Endothelial cell (in vitro differentiated cells): ENCODE measurements at regions not wholly inside any gene's neighbourhood (a gene's known extent, or its start where the extent isn't known, plus 50 kb on each side); places are given as distances from the start of the nearest gene placed in this dataset.

Experiments used
- DNase-seq: peaks from one replicate; pipeline ENCODE4 v3.0.0; 2021; ENCODE audit warnings: low spot score
- H3K27ac Mint-ChIP-seq: one replicate; pipeline ENCODE4 v1.8.0; 2021; ENCODE audit warnings: mixed read lengths, inconsistent platforms; ENCODE audit not compliant: unreplicated experiment
- H3K27me3 Mint-ChIP-seq: one replicate; pipeline ENCODE4 v1.8.0; 2021; ENCODE audit warnings: mild to moderate bottlenecking, moderate library complexity, mixed read lengths, inconsistent platforms; ENCODE audit not compliant: unreplicated experiment
- H3K36me3 Mint-ChIP-seq: one replicate; pipeline ENCODE4 v1.8.0; 2021; ENCODE audit warnings: mild to moderate bottlenecking, low read depth, mixed read lengths, inconsistent platforms; ENCODE audit not compliant: unreplicated experiment
- H3K4me1 Mint-ChIP-seq: one replicate; pipeline ENCODE4 v1.8.0; 2021; ENCODE audit warnings: mild to moderate bottlenecking, mixed read lengths, inconsistent platforms; ENCODE audit not compliant: unreplicated experiment
- H3K4me3 Mint-ChIP-seq: one replicate; pipeline ENCODE4 v1.8.0; 2021; ENCODE audit warnings: mild to moderate bottlenecking, mixed read lengths, inconsistent platforms; ENCODE audit not compliant: unreplicated experiment
- H3K9me3 Mint-ChIP-seq: one replicate; pipeline ENCODE4 v1.8.0; 2021; ENCODE audit warnings: mixed read lengths, inconsistent platforms; ENCODE audit not compliant: unreplicated experiment
- TF ChIP-seq, protein P1 (sequence below): fragments of 200-600 bp; sonication (generic); IDR thresholded peaks from one replicate; pipeline ENCODE4 v1.5.0; 2021; ENCODE audit warnings: antibody characterized with exemption; ENCODE audit not compliant: unreplicated experiment

DNA sequence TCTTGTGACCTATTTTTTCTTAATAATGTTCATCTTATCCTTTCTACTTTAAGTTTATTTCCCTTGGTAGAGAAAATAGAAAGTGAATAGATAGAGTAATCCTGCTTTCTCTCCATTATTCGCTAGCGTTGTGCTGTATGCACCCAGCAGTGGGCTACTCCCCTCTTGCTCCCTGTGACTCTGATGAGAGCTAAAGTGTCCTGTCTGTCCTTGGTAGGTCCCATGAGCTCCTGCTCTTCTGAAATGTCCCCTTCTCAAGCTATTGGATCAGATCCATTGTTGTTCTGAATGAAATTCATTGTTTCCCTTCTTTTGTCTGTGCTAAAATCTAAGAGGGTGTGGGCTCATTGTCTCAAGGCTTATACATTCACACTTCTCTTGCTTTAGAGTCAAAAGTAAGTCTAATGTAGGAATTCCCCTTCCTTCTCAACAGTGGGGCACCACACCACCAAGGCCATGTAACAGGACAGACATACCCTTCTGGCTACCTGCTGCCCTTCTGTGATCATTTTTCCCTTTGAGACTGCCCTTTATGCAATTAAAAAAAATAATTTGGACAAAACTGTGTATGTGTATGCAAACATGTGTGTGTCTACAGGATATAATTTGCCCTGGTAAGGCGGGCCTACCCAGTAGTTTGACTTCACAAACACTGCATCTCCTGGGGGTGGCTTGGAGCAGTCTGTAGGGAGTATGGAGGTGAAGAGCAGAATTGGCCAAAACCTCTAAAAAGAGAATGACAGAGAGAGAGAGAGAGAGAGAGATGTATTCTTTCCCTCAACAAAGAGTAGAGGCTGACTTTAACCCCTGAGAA is 167.0 kb upstream of the MYLIP start:
- Mint-ChIP-seq H3K4me3 (no peak overlapping the region), H3K36me3 (no peaks in the 10 kb centered on the region), H3K4me1 (peaks cover 26% of the 10 kb centered on the region), H3K27me3 (peaks cover 3% of the 10 kb centered on the region), H3K27ac (peak overlapping the region; percentile 90), H3K9me3 (no peaks in the 10 kb centered on the region)
- no peak for DNase-seq
- TF ChIP-seq, protein P1, sequence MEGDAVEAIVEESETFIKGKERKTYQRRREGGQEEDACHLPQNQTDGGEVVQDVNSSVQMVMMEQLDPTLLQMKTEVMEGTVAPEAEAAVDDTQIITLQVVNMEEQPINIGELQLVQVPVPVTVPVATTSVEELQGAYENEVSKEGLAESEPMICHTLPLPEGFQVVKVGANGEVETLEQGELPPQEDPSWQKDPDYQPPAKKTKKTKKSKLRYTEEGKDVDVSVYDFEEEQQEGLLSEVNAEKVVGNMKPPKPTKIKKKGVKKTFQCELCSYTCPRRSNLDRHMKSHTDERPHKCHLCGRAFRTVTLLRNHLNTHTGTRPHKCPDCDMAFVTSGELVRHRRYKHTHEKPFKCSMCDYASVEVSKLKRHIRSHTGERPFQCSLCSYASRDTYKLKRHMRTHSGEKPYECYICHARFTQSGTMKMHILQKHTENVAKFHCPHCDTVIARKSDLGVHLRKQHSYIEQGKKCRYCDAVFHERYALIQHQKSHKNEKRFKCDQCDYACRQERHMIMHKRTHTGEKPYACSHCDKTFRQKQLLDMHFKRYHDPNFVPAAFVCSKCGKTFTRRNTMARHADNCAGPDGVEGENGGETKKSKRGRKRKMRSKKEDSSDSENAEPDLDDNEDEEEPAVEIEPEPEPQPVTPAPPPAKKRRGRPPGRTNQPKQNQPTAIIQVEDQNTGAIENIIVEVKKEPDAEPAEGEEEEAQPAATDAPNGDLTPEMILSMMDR: no peak

DNA sequence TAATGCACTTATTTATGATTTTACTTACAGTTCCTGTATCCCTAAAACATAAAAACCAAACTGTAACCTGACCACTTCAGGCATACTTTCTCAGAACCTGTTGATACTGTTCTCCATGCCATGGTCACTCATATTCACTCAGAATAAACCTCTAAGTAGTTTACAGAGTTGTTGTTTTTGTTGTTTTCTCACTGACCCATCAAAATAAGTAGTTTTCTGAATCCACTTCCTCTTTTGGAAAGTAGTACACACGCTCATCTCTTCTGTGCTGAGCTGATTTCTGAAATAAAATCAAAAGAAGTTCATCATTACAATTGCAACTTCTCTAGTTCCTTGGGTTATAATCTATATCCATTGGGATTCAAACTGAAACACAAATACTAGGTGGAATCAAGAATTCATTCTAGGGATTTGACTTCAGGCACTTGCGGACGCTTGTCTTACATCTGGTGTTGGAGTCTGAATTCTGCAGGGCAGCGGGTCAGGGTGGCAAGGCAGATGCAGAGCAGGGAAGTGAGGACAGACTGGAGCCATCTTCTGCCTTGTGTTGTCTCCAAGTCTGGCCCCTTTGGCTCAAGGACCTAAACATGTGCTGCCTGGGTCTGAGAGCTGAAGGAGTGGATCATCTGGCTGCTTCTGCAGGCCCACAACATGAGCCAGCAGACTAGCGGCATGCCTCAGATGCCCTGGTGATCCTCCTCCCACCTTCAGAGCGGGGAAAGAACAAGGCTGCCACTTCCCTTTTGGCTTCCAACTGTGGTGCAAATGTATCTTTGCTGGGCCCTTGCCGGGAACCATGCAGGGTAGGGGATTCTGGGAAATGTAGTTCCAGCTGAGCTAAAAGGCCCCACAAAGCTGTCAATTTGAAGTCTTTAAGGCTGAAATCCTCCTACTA is 167.9 kb upstream of the MYLIP start:
- no peak overlapping the region for H3K4me3 Mint-ChIP-seq
- peaks cover 30% of the 10 kb centered on the region for H3K4me1 Mint-ChIP-seq
- no peaks in the 10 kb centered on the region for H3K9me3 Mint-ChIP-seq
- peaks cover 3% of the 10 kb centered on the region for H3K27me3 Mint-ChIP-seq
- DNase-seq: no peak
- TF ChIP-seq, protein P1: no peak
- H3K36me3 Mint-ChIP-seq: no peaks in the 10 kb centered on the region
- H3K27ac Mint-ChIP-seq: no peak overlapping the region

DNA sequence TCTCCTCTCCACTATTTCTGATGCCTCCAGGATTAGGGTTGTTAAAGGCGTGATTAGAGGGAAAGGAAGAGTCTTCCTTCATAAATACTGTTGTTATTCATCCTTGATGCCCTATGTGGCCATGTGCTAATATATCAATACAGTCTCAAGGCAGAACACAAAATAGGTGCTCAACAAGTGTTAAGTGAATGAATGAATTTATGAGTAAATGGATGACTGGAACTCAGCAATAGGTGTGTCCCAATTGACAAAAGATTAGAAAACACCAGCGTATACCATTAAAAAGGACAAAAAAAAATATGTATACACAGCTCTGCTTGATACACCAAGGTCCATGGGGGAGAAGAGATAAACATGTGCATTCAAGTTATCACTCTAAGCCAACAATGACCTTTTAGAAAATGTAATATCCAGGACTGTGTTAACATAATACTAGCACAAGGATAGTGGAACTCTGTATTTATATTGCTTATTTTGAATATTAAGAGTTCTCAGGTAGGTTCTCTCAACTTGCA is 171.2 kb upstream of the MYLIP start:
- Mint-ChIP-seq H3K4me1 (peaks cover 30% of the 10 kb centered on the region), H3K36me3 (no peaks in the 10 kb centered on the region), H3K4me3 (no peak overlapping the region), H3K9me3 (no peaks in the 10 kb centered on the region), H3K27ac (no peak overlapping the region), H3K27me3 (peaks cover 3% of the 10 kb centered on the region)
- TF ChIP-seq, protein P1: no peak
- DNase-seq: no peak

DNA sequence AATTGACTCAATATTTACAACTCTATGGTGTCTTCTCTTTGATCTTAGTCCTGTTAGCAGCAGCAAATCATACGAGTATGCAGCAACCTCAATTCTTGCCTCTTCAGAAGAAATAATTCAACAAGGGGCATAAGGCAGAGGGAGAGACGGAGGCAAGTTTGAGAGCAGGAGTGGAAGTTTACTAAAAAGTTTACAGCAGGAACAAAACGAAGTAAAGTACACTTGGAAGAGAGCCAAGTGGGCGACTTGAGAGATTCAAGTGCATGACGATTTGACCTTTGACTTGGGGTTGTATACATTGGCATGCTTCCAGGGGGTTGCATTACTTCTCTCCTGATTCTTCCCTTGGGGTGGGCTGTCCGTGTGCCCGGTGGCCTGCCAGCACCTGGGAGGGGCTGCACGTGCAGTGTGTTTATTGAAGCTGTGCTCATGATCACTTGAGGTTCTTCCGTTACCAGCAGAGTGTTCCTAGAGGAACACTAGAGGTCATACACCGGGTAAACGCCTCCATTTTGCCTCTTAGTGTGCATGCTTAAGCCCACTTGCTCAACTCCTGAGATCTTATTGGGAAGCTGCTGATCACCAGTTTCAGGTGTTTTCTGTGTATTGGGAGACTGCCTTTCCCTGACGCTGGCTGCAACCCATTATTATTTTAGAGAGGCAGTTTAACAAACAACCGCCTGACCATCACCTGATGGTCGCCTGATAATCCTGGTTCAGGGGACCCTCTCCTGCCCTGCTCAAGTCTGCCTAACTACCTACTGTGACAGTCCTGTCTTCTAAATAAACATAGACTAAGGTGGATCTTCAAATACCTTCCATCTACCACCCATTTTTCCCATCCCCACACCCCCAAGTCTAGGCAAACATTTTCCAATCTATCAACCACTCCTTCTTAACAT is 172.4 kb upstream of the MYLIP start:
- DNase-seq: no peak
- H3K4me1 Mint-ChIP-seq: peaks cover 21% of the 10 kb centered on the region
- H3K27me3 Mint-ChIP-seq: no peaks in the 10 kb centered on the region
- H3K9me3 Mint-ChIP-seq: no peaks in the 10 kb centered on the region
- TF ChIP-seq, protein P1: no peak
- no peak overlapping the region for H3K4me3 Mint-ChIP-seq
- H3K36me3 Mint-ChIP-seq: no peaks in the 10 kb centered on the region
- H3K27ac Mint-ChIP-seq: no peak overlapping the region
